ENCODE measurements at regions not wholly inside any gene's neighbourhood (a gene's known extent, or its start where the extent isn't known, plus 50 kb on each side); places are given as distances from the start of the nearest gene placed in this dataset.
"Not testable (repeated sequence)": the region's sequence is repeated elsewhere in the genome, so short reads cannot be mapped to it uniquely, and the experiment has no call there.

DNA sequence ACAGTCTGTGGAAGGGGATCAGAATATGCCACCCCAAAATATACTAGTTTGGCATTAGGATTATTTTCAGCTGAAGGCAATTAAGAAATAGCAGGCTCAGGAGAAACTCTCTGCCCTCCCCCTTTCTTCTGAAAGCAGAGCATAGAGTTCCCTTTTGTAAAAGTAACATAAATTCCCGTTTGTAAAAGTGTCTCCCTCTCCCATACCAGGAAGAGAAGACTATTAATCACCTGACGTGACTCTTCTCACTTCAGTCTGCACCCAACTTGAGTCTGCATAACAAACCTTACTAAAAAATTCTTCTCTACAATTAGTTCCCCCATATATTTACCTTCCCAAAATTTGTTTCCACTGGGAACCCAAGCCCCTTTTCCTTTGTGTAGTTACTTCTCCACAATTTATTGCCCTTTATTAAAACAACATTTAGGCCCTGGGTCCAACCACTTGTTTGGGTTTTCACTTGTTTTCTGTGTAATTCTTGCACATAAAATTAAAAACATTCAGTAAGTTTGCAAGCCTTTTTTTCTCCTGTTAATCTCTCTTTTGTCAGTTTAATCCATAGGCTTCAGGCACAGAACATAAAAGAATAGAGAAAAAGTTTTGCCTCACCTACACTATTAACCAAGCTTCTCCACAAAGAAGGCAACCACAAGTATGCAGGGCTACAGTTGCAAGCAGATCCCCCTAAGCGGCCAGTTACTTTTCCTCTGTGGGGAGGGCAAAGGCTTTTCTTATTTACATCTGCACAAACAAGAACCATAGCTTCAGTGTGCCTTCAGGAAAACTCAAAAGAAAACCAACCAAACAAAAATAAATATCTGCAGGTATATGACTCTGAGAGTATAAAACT lies 73.8 kb upstream of the EPCAM start:
- DNase-seq = no peak

DNA sequence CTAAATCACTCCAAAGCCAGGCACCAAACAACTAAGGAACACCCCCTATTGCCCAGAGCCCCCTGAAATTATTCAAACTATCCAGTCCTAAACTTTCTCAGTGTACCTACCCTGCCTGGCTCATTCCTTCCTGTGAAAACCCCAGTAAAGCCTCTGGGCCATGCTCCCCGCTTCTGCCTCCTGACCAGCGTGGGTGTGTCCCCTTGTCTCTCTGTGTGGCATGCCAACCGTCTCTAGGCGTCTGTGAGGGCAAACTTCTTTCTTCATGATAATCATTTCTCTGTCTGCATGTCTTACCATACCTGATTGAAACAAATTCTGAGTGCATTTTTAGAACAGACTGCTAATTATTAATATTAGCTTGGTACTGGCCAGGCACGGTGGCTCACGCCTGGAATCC lies 75.1 kb upstream of the EPCAM start:
- no peak for DNase-seq

DNA sequence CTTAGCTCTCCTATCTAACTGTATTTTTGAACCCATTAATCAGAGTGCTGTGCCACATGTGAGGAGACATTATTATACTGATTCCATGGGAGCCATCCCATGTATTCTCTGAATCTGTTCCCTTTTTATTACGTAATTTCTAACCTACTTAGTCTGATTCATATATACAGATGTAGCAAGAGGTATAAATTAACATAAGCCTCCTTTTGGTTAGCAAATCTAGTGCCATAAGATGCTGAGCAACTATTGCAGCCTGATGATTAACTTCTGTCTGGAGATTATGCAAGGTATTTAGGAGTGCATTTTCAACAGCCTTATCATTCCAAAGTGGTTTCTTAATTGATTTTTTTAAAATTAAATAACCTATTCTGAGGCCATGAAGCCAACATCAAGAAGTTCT lies 80.2 kb upstream of the EPCAM start:
- DNase-seq = no peak

DNA sequence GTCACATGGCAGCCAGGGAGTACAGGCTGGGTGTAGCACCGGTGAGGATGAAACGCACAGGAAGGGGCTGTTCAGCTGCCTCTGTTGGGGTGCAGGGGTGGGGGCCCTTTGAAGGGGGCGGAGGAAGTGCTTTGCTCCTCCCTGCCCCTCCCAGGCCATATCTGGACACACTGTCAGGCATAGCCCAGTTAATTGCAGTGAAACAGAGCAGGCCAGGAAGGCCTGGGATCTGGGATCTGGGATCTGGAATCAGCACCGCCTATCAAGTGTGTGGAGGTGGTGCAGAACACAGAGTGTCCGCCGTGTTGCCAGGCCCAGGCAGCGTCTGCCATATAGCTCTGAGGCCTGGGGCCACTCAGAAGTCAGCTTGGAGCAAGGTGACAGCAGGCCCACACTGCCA lies 85.5 kb upstream of the EPCAM start:
- no peak for DNase-seq

DNA sequence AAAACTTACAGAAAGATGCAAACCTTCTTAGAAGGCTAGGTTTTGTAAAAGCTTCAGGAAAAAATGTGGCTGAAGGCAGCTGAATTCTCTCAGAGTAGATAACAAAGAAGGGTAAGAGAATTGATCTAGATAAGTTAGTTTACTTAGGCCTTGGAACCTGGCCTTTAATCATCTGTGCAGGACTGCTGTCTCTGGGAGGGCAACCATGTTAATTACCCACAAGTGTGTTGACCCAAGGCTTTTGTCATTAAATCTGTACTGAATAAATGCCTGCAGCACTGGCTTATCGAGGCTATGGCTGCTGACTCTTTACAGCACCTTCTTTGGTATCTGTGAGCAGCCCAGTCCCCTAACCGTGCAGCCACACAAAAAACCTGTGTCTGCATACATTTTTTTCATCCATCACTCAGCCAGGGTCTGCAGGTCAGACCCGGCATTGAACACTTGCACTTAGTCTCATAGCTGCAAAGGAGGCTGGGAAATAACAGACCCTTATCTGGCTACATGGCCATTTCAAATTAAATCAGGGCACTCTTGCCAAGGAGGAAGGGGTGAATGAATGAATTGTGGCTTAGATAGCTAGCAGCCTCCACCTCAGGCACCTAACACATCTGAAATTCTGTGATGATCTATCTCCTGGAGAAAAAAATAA lies 86.4 kb upstream of the EPCAM start:
- no peak for DNase-seq

DNA sequence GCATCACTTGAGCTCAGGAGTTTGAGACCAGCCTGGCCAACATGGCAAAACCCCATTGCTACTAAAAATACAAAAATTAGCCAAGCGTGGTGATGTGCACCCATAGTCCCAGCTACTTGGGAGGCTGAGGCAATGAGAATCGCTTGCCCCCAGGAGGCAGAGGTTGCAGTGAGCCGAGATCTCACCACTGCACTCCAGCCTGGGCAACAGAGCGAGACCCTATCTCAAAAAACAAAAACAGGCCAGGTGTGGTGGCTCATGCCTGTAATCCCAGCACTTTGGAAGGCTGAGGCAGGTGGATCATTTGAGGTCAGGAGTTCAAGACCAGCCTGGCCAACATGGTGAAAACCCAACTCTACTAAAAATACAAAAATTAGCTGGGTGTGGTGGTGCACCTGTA lies 89.6 kb upstream of the EPCAM start:
- not testable (repeated sequence) for DNase-seq

DNA sequence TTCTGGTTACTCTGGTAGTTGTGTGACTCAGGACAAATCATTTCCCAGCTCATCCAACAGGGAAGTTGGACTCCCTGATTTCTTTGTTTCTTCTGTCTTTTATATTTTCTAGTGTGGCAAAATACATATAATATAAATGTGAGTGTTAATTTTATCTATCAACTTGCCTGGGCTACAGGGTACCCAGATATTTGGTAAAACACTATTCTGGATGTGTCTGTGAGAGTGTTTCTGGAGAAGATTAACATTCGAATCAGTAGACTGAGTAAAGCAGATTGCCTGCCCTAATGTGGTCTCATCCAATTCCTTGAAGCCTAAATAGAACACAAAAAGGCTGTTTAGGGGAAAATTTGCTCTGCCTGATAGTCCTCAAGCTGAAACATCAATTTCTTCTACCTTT lies 91.1 kb upstream of the EPCAM start:
- no peak for DNase-seq

DNA sequence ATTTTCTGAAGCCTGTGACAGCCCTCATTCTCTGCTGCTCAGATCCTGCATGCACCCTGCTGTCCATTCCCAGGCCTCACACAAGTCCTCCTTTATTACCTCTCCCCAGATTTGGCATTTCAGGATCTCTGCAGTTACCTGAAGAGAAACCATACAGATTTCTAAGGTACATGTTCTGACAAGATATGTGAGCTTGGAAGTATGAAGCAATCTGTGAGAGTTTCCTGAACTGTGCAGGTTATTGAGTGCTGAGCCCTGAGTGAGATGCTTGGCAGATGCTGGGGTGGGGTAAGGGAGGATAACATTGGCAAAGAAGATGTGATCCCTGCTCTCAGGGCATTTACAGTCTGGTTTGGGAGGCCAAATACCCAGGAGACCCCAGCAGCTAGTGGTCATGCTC lies 91.9 kb upstream of the EPCAM start:
- no peak for DNase-seq

DNA sequence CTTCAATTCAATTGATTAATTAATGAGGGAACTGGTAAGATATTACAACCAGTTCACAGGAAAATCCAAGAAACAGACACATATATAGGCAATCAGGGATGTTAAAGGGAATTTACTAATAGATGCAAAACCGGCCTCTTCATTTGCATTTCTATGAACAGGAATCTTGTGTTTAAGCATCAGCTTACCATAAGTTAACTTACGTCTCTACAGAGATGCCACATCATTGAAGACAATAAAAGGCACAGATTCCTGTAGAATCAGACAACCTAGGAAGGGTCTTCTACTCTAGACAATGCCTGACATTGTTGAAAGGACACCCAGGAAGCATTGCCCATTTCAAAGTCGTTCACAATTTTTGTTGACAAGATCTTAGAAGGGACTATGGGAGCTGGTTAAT lies 93.0 kb upstream of the EPCAM start:
- no peak for DNase-seq

DNA sequence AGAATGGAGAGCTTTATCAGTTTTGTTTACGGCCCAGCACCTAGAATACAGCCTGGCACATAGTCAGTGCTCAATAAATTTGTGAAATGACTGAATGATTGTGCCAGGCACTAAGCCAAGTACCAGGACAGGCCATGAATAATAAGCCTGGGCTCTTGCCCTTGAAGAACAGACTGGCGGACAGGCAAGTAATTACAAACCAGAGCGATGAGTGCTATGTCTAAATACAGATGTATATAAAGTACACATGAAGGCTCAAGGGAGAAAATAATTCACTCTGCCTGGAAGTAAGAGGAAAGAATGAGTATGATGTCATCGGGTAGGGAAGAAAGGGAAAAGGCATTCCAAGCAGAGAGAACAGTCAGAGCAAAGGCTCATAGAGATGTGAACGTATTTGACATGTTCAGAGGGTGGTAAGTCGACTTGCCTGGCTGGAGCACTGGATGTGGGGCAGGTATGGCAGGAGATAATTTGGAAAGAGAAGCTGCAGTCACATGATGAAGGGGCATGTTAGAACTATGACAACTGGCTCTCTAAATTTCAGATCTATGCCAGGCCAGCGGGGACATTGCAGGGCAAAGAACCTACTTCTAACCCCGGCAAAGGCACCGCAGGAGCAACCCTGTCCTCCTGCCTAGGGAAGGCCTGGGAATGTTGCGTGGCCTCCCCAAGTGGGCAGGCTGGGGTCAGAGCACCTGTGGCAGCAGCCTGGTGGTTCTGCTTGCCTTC lies 94.9 kb upstream of the EPCAM start:
- peak; percentile 5 to 46 for DNase-seq

DNA sequence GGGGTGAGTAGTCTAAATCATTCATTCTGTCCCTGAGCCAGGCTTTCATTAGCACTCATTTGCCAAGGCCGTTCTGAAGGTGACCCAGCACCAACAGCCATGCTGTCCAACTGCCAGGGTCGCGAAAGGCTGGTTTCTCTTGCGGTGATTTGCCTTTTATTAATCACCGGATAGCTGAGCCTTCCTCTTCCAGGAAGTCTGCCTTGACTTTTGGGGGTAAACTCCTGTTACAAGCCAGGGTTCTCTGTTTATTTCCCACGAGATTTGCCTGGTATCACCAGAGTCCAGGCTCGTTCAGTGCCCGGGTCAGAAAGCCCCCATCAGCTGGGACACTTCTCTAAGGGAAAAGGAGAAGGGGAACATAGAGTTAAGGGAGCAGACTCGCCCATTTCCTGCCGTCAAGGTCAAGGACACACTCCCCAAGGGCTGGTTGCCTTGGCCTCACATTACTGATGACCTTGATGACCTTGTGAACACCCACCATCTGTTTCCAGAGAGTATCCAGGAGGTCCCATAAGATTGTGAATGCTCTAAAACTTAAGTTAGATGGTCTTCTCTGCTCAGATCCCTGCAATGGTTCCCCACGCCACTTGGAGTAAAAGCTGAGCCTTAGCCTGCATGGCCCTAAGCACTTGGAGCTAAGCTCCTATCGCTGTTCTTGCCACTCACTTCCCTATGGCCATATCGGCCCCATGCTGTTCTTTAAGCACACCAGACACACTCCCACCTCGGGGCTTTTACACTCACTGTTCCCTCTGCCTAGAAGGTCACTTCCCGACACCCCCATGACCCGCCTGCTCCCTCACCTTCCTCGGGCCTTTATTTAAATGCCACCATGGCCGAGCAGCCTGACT lies 96.0 kb upstream of the EPCAM start:
- no peak for DNase-seq

DNA sequence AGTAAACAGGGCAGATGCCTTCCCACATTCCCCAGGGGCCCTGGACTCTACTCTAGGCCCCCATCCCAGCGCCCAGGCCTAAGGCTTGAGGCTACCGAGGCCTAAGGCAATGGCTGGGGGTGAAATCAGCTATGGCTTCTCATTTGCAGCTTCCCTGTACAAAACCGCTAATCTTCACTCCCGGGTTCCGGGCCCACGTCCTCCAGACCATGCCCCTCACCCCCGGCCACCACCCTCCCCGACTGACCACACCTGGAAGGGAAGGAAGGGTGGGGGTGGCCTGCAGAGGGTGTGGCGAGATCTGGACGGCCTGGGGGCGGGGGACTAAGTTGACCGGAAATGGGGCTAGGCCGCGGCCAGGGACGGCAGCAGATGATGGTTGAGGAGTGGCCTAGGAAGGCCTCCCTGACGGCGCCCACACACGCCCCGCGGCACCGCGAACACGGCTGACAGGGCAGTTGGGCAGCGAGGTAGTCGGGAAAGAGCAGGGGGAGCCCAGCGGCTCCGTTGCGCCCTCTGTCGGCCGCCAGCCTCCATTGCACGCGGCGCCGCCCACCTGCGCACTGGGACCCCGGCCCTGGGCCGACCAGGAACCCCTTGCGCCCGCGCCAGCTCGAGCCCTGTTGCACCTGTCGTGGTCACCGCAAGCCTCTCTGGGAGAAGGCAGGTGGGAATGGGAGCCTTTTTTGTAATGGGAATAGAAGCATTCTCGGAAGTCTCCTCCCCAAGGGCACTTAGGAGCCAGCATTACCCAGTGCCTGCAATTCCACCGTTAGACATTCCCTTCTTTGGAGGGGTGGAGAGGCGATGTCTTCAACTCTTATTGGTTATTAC lies 95.9 kb upstream of the CALM2 start:
- peak; percentile 61 to 76 for DNase-seq

DNA sequence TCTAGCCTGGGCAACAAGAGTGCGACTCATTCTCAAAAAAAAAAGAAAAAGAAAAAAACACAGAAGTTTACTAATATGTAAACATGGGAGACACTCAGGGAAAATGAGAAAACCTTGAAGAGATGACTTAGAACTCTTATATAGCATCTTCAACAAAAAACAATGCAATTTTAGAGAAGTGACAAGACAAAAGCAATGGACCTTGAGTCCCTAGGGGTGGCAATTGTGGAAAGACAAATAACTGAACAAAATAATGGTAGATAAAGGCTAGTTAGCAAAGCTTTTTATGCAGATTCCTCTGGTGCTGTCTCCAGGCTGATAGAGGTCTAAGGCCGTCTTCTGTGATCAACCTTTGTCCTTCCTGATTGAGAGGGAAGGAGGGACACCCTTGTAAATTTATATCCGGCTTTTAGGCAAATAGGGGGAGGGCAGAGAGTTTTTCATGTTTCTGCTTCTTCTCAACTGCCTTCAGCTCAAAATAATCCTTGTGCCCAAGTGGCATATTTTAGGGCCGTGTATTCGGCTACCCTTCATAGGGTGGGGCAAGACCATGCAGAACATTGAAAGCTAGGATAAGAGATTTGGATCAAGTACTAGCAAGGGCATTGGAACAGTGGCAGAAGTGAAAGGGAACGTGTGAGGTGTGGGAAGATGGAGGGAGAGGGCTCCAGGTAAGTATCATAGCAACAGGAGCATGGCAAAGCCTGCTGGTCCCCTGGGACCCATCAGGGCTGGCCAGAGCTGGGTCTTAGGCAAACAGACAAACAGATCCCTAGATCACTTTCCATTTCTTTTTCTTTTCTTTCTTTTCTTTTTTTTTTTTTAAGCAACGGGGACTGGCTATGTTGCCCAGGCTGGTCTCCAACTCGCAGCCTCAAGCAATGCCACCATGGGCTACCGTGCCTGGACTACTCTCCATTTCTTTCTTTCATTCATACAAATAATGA lies 95.0 kb upstream of the CALM2 start:
- no peak for DNase-seq

DNA sequence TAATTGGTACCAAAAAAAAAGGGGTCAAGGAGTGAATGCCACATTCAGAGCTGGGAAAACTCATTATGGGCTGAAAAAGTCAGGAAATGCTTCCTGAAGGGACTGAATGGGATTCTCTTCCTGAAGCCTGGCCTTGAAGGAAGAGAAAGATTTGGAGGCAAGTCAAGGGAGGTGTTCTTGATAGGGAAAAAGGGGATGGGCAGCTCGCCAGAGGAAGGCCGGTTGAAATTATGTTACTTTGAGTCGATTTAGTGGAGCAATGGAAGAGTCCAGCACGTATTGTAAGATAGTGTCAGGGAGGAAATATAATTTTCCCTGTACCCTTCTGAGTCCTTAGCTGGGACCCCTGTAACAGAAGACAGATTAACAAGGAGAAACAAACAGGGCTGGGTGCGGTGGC lies 94.1 kb upstream of the CALM2 start:
- DNase-seq = no peak

DNA sequence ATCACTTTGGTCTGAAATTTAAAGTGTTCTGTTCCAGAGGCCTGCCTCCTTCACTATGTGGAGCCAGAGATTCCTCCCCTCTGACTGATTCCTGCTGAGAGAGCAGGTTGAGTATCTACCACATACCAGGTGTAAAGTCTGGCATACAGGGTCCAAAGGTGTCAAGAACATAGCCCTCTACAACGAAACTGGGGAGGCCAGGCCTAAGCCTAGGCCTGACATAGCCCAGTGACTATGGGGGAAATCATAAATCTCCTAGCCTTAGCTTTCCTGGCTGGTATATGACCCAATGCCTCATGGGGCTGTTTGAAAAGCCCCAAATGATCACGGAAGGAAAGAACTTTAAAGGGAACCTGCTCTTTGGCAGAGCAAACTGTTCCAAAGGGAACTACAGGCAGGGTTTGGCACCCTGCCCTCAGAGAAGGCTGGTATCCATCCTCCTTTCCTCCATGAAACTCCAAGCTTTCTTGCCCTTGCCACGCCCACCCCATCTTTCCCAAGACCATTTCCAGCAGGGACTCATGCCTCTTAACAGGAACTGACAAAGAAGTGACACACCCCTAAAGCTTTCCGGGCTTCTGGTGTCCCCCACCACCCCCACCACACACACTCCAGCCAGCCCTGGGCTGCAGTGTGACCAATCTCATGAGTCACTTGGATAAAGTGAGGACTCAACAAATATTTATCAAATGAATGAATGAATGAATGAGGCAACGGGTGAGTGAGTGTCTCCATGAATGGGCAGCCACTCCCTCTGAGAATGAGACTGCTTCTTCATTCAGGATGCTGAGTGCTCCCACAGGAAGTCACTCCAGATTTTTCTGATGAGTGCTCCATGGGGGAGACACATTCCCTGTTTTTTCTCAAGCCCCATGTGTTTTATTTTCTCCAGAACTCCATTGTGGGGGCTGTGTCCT lies 93.3 kb upstream of the CALM2 start:
- DNase-seq = no peak

DNA sequence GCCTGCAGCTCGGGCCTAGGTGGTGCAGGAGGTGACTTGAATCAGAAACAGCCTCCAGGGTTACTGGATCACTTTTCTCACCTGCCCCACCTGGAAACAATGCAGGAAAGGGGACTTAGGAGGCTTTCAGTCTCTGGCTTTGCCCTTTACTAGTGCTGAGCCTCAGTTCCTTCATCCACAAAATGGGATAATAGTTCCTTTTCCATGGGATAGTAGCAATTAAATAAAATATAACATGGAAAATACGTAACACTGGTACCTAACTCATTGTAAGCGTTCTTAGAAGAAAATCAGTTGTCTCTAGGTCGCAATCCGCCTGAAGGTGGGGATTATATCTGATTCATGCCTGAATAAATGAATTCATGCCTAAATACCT lies 91.4 kb upstream of the CALM2 start:
- no peak for DNase-seq

DNA sequence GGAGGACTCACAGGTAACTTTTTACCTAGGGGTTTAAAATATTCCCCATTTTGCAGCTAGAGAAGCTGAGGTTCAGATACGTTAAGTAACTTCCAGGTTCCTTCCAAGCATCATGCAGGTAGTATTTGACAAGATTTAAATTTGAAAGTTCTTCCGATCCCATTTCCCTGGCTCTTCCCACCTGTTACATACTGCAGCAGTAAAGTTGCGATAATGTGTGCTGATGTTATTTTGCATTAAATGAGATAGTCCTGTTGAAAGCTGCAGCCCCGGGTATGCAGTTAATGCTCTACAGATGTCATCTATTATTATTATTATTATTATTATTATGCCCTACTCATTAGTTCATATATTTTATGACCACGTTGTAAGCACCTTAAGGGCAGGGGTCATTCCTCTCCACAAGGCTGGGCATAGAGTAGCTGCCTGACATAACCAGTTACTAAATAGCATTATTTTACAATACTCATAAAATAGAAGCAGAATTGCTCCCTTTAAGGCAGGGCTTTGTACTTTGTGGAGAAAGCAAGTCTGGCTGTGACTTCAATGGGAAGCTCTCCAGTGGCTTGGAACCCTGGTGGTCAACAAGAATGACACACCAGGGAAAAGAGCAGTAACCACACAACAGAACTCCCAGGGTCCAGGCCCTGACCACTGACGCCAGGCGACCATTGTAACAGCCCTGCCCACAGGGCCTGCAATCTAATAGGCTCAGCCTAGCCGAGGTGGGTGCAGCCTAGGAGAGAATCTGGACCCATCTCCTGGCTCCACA lies 90.8 kb upstream of the CALM2 start:
- DNase-seq = no peak

DNA sequence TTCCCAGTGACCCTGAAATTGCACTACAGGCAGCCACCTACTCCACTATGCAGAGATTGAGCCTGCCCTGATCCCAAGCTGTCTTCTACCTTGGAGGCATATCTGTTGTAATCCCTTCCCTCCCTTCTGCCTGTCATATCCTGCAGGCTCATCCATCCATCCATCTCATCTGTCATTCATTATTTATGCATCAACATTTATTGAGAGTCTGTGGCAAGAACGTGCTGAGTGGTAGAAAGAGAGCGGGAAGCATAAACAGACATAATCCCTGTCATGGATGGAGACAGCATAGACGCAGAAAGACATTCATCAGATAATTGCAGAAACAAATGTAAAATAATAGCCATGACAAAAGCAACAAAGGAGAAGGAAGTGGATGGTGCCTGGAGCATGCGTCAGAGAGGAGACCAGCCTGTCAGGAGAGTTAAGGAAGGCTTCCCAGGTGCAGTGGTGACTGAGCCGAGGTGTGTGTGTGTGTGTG lies 89.5 kb upstream of the CALM2 start:
- peak in 1 of 2 experiments; percentile 13 for DNase-seq

DNA sequence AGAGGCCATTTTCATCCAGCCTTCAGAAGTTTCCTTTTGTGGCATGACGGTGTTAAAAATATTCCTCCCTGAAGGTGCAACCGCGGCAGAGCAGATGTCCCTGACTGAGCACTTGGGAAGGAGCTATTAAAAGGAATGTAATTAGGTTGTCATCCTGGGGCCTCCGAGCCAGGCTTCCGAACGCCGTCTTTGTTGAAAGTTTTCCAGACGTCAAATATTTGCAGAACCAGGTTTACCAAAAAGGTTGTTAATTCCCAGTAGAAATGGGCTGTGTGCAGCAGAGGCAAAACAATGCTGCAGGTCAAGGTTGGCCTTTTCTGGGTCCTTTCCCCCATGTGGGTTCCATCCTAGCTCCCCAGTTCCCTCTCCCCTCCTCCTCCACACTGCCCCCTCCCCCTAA lies 88.8 kb upstream of the CALM2 start:
- DNase-seq = no peak

All from SHP77 (cell line).